Urothelium cell line (cell line): ENCODE measurements at regions not wholly inside any gene's neighbourhood (a gene's known extent, or its start where the extent isn't known, plus 50 kb on each side); places are given as distances from the start of the nearest gene placed in this dataset.

Source experiments
- DNase-seq: peaks from one replicate; pipeline ENCODE4 v3.0.0; 2011; ENCODE audit warnings: low spot score, mixed read lengths
- FAIRE-seq: peaks from 2 replicates; lab custom pipeline; 2011; peaks lifted over from hg19 to GRCh38; lab: Jason Lieb, UNC

GRCh38 chr12:69059465-69060457 lies 126.8 kb upstream of the CPM start:
- FAIRE-seq (no peak), DNase-seq (peak; percentile 21)

DNA sequence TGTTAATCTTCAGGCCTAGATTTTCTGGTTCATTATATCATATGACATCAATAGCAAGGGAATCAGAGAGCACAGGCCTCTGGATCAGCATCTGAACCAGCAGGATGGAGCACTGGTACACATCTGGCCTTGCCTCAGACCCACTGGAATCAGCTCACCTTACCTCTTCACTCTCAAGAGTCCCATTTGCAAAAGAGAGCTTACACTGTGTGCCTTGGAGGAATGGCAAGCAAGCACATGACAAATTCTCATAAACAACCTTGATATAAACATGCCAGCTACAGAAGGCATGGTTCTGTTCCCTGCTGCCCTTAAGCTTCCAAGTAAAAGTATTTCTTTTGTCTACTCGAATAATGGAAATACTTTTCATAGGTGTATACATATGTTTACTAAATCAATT lies 128.6 kb upstream of the CPM start:
- no peak for FAIRE-seq
- DNase-seq: no peak

DNA sequence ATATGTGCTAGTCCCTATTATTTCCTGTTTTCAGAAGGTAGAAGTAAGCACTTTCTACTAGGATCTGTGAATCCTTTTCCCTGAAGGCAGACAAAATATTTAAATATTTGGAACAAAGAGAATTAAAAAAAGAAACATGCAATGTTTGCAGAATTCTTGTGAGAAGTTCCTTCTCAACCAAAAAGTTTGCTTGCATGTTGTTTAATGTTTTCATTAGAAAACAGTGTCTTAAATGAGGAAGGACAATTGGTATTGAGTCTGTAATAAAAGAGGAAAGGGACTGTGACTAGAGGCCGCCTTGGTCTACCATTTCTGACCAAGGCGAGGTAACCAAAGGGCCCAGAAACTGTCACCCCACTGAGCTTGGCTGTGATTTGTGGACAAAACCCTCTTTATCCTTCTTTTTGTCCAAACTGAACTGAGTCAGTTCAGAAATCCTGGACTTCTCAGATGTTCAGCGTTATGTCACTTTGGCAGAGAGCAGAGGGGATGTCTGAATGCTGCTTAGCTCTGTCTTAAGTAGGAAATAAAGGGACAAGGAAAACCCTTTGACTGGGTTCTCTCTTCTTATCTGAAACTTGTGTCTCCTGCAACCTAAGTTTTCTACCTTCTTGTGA lies 129.8 kb upstream of the CPM start:
- no peak for FAIRE-seq
- DNase-seq: no peak

- FAIRE-seq (no peak), DNase-seq (no peak)
Measured at GRCh38 chr12:69064734-69065443, 131.9 kb upstream of the CPM start.

DNA sequence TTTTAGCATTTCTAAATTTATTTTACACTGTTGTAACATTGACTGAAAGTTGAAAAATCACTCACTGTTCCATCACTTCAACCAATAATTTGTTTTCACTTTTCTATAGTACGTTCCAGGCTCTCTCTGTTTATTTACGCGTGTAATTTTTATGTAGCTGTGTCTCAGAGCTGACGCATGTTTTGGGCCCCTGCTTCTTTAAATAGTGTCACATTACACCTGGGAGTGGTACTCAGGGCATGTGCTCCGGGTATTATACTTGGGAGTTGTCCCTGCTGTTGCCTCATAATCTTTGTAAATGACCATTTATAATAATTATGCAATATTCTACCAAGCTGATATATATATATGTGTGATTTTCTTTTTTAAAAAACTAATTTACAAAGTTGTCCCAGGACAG lies 132.8 kb upstream of the CPM start:
- no peak for DNase-seq
- no peak for FAIRE-seq

DNA sequence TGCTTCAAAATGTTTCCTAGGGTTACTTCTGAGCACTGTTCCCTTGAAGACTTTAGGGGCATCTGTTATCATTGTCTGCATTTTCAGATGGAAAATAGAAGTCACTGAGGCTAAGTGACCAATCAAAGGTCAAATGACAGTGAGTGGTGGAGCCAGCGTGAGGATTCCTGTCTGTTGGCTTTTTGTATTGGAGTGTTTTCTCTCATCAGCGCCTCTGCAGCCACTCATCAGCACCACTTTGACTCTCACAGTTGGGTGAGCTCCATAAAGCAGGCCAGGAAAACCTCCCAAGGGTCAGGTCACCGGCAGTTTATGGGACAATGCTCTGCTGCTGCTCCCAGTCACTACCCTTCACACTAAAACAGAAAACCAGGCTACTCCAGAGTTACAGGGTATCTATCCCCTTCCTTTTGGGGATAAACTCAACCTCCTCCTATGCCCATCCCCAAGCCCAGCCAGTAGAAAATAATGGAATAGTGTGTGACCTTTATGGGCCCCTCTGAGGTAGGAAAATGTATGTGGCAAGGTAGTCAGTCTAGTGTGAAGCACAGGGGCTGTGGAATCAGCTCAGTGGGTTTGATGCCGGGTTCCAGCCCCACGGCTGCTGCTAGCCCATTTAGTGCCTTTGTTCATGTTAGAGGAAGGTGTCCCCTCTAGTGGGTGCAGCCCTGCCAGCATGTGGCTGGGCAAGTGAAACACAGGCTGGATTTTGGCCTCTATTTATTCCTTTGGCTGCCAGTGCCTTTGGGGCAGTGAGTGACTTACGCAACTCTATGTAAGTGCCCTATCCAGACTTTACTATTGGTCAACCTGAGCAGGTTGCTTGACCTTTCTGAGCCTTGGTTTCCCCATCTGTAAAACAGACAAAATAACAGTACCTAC lies 133.8 kb upstream of the CPM start:
- DNase-seq: no peak

GRCh38 chr12:69067713-69068112 lies 134.7 kb upstream of the CPM start:
- no peak for DNase-seq
- FAIRE-seq: no peak

More for the DNA sequence above, 133.8 kb upstream of the CPM start:
- FAIRE-seq: no peak

DNA sequence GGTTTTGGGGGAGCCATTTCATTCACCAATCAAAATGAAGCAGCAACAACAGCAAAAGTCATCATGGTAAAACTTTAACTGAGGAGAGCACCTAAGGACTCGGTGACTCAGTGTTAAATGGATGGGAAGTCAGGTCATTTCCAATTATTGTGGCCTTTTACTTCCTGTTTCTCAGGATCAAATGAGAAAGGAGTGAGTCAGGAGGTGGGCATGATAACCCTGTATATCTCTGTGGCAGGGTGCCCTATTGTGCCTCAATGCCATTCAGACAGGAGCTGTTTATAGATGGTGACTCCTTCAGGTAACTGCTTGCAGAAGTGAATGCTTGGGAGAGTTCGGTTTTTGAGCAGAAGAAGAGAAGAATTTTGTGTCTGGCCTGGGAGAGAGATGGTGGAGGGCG lies 135.5 kb upstream of the CPM start:
- FAIRE-seq: no peak
- peak; percentile 30 for DNase-seq

DNA sequence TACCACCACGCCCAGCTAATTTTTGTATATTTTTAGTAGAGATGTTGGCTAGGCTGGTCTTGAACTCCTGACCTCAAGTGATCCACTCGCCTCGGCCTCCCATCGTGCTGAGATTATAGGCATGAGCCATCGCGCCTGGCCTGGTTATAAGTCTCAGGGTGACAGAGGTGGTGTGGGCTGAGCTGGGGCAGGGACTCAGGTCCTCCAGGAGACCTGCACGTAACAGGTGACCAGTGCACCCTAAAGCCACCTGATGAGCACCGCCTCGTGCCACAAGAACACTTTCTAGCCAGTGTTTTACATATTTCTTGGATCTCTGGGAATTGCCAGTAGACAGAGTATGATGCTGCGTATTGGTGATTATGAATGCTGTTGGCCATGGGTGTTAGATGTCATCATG lies 136.5 kb upstream of the CPM start:
- FAIRE-seq (no peak), DNase-seq (no peak)

GRCh38 chr12:69070319-69071090 lies 137.5 kb upstream of the CPM start:
- peak; percentile 26 for DNase-seq
- no peak for FAIRE-seq

DNA sequence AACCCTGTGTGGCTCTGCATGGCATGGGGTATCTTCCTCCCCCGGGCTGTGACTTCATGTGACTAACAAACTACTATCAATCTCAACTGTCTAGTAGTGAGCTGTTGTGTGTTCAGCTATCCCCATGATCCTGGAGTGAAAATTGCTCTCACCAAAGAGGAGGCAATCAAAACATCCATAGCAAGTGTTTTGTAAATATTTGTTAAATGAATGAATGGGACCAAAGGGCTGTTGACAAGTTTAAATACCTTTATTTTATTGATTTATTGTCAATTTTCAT lies 138.1 kb upstream of the CPM start:
- no peak for FAIRE-seq
- DNase-seq: no peak

DNA sequence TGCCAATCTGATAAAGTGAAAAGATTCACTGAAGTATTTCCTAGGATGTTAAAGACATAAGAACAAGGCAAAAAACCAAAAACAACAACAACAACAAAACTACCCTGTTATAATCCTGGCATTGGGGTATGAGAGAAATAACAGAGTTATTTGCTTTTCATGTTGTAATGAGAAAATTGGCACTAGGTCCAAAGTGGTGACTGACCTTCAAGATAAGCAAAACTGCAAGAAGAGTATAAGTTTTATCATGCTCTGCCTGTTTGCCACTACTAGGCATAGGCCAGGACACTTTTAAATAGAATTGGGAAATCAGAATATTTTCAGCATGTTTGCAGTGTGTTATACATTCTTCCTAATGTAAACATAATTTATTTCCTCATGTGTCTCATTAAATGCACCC lies 140.1 kb upstream of the CPM start:
- FAIRE-seq: no peak
- DNase-seq: no peak

DNA sequence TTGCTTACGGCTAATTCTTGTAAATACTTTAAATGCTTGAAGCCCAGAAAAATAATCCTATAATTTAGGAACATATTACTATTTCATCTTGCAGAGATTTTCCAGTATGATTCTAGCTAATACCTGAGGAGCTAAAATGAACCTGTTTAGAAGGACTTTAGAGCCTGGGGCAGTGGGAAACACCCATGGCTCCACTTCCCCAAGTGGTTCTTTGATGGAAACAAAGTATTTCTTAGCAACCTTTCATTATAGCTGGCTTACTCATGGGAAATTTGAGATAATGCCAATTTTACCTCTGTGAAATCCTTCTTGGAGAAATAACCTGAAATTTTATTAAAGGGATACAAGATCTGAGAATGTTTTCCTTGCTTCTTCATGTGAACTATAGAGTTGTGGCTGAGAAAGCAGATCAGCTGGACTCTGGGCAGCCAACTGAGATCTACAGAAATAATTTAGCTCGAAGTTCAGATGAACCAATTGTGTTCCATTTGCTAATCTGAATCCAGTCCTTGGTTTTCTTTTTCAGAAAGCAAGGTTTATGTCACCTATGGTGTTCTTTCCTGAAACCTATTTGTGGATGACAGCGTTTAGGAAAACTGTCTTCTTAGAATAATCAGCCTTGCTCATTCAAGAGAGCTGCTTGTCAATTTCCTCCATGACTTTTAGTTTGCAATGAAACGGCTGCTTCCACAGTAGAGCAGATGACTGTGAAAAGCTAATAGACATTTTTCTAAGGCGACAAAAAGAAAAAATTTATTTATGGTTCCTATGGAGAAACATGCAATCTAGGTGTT lies 141.8 kb upstream of the CPM start:
- no peak for DNase-seq
- FAIRE-seq: no peak

DNA sequence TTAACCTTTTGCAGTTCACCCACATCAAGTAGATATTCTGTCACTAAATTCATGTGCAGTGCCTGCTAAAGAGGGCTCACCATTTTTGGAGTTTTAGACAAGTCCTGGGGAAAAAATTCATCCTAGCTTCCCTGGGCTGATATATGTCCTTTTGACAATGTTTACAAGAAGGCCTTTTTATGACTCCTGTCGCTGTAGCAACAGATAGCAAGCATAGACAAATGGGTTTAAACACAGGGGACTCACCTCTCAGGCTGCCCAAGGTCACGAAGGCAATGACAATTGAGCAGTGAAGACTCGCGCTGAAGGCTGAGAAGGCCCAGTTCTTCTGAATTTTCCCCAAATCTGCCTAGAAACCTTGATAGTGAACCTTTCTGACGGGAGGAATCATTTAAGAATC lies 150.7 kb upstream of the CPM start:
- no peak for FAIRE-seq
- DNase-seq: no peak

DNA sequence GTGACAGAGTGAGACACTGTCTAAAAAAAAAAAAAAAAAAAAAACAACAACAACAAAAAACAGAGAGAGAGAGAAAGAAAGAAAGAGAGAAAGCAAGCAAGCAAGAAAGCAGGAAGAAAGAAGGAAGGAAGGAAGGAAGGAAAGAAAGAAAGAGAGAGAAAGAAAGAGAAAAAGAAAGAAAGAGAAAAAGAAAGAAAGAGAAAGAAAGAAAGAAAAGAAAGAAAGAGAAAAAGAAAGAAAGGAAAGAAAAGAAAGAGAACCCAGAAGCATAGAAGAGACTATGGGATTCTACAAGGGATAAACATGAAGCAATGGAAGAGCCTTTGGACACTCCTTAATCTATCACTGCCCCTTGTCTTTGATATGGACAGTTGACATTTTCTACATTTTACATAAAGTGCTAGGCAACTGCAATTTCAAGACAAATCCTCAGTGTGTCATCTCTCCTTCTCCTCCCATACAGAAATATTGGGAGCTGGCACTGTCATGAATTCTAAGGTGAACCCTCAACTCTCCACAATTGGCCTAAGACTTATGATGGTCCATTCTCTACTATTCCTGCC lies 151.9 kb upstream of the CPM start:
- DNase-seq (no peak), FAIRE-seq (no peak)

DNA sequence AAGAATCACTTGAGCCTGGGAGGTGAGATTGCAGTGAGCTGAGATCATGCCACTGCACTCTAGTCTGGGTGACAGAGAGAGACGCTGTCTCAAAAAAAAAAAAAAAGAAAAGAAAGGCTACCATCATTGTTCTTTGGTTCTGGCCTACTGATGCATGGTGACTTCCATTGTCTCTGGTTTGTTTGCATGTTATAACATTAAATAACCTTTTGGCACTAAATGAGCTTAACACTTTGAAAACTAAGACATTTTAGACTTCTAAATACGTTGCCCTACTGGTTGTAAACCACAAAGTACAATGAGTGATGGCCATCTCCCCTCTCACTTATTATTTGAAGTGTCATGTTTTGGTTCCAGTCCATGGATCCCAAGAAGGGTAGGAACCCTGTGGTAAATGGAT lies 152.9 kb upstream of the CPM start:
- FAIRE-seq (no peak), DNase-seq (no peak)

GRCh38 chr12:69087986-69088385 lies 151.4 kb upstream of the CPSF6 start:
- FAIRE-seq: no peak
- DNase-seq: no peak

DNA sequence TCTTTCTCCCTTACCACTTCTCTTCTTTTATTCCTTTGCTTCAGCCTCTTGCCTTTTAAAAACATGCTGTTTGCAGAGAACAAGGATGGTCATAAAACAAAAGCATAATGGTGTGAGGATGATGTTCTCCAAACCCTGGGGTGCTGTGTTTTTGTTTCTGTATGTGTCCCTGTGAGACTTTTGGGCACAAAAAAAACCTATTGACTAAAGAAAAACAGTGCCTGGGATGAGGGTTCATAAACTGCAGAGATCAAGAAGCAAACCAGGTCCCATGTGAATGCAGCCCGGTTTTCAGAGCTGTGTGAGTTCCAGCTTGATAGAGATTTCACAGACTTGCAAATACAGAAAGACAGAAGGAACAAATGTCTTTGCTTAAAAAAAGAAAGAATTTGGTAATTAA lies 148.6 kb upstream of the CPSF6 start:
- DNase-seq: no peak
- FAIRE-seq: no peak

- FAIRE-seq (no peak), DNase-seq (no peak)
Measured at GRCh38 chr12:69091442-69092017, 147.8 kb upstream of the CPSF6 start.
